EH (cell line): ENCODE measurements at regions not wholly inside any gene's neighbourhood (a gene's known extent, or its start where the extent isn't known, plus 50 kb on each side); places are given as distances from the start of the nearest gene placed in this dataset.
A peak's percentile ranks its signal among the peaks of the same experiment; 100 is the strongest.

ENCODE experiments used
- DNase-seq: peaks from one replicate; pipeline ENCODE4 v3.0.0-alpha.2; 2015; ENCODE audit warnings: low read depth

GRCh38 chr20:56925082-56925830 lies 296.1 kb downstream of the TFAP2C start:
- no peak for DNase-seq

- DNase-seq = no peak
These were observed 296.7 kb downstream of the TFAP2C start for GRCh38 chr20:56925831-56926170.

GRCh38 chr20:56926501-56926900 lies 297.4 kb downstream of the TFAP2C start:
- DNase-seq = no peak

DNA sequence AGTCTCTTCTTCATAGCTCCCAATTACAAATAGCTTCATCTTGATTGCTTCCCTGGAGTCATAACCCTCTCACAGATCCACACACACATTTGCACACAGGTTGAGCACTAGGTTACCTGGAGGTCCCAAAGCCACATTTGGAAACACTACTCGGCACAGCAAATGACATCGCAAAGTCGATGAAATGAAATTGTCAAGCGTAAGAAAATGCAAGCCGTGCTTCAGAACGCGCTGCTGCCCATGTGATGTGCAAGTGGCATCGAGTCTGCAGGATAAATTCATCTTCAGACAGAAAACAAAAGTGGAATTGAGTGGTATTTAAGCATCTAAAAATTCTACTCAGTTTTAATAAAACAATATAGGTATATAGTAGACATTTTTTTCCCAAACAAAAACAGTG lies 298.0 kb downstream of the TFAP2C start:
- no peak for DNase-seq

- DNase-seq = no peak
These were observed 298.9 kb downstream of the TFAP2C start for GRCh38 chr20:56928007-56928406.

- no peak for DNase-seq
These were observed 300.5 kb downstream of the TFAP2C start for GRCh38 chr20:56929606-56930005.

DNA sequence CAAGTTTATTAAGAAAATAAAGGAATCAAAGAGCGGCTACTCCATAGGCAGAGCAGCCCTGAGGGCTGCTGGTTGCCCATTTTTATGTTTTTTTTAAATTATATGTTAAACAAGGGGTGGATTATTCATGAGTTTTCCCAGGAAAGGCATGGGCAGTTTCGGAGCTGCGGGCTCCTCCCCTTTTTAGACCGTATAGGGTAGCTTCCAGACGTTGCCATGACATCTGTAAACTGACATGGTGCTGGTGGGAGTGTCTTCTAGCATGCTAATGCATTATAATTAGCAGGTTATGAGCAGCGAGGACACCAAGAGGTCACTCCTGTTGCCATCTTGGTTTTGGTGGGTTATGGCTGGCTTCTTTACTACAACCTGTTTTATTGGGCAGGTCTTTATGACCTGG lies 301.8 kb downstream of the TFAP2C start:
- no peak for DNase-seq

- no peak for DNase-seq
These were observed 303.6 kb downstream of the TFAP2C start for GRCh38 chr20:56932575-56933330.

DNA sequence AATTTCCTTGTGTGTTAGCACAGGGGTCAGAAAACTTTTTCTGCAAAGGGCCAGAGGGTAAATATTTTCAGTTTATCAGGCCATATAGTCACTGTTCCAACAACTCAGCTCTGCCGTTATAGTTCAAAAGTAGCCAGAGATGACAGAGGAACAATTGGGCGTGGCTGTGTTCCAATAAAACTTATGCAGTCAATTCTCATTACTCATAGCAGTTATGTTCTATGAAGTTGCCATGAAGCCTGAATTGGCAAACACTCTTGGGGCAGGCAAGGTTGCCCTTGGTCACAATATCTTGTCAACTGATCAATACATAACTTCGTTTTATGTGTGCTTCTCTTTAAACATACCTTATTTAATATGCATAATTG lies 304.2 kb downstream of the TFAP2C start:
- no peak for DNase-seq

- DNase-seq = no peak
These were observed 305.8 kb downstream of the TFAP2C start for GRCh38 chr20:56934888-56935287.

GRCh38 chr20:56940466-56940865 lies 311.4 kb downstream of the TFAP2C start:
- DNase-seq = no peak

- DNase-seq = no peak
These were observed 312.1 kb downstream of the TFAP2C start for GRCh38 chr20:56941101-56941686.

DNA sequence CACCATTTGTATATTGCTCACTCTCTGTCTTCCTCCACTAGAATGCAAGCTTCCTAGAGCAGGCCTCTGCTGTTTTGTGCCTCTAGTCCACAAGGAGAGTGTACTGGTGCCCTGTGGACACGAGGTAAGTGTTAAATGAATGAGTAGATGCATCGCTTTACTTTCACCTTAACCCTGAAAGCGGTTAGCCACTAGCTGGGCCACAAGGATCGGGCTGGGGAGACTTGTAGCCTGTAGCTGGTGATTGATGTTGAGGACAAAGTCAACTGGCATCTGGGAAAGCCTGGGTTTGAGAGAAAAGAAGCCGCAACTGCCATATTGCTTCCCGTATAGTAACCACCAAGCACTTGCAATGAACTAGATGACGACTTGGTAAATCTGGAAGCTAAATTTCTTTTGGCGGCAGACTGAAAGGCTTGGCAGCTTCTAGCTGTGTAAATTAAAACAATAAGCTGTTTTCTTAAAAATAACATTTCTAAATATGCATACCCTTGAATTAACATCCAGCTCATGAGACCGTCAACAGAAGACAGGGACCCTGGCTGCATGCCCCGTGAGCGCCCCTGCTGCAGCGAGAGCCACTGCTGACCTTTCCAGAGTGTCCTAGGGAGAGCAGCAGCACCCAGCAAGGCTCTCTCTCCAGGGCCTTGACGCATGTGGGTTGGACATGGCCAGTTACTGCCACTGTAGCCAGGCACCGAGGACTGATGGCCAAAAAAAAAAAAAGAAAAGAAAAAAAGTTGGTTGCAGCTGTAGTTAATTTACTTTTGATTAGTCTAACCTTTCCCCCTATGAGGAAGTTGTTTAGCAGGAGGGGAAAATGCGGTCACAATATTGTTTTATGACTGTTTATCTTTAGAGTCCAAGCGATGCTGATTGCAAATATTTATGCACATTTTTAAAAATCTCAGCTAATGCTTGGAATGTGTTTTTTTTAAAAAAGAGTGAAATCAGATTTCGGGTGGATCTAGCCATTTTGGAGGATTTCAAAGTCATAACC lies 315.1 kb downstream of the TFAP2C start:
- peak; percentile 46 for DNase-seq

DNA sequence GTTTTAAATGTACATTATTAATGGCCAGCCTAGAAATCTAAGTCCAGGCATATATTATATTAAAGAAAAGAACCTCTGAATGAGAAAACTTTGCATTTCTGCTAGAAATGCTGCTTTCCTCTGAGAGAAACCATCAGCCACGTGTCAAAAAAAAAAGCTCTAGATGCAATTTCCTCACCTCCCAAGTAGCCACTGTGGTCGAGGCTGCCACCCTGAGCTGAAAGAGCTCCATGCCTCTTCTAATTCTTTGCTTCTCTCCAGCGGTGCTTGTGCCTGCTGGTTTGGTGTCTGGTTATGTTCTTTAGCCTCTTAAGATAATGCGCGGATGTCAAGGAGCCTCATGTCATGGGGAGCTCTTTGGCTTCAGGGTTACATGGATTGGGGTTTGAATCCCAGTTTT lies 316.0 kb downstream of the TFAP2C start:
- peak; percentile 10 for DNase-seq

DNA sequence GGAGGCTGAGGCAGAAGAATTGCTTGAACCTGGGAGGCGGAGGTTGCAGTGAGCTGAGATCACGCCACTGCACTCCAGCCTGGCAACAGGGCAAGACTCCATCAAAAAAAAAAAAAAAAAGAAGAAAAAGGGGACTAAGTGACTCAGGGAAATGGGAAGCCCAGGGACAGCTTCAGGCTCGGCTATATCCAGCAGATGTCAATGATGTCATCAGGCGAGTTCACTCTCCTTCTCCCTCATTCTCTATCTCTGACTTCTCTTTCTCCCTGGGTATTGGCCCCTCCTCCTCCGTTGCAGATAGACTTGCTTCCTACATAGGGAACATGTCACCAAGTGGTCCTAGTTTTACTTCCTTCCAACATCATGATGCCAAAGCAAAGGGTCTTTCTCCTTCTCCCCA lies 316.8 kb downstream of the TFAP2C start:
- DNase-seq = no peak

DNA sequence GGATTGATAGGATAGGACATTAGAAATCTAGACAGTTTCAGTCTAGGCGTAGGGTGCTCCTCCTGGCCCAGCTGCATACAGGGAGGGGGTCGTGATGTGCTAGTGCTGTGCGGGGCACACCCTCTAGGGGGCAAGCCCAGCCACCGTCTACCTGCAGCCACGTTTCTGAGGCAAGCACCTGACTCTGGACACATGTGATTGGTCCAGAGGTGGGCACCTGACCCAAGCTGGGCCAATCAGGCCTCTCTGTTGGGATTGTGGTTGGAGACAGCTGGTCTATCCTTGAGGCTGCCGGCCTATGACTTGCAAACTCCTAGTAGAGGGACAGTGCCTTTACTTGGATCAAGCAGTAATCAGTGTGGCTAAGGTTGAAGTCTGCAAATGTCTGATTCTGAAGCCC lies 317.1 kb downstream of the BMP7 start:
- no peak for DNase-seq

DNA sequence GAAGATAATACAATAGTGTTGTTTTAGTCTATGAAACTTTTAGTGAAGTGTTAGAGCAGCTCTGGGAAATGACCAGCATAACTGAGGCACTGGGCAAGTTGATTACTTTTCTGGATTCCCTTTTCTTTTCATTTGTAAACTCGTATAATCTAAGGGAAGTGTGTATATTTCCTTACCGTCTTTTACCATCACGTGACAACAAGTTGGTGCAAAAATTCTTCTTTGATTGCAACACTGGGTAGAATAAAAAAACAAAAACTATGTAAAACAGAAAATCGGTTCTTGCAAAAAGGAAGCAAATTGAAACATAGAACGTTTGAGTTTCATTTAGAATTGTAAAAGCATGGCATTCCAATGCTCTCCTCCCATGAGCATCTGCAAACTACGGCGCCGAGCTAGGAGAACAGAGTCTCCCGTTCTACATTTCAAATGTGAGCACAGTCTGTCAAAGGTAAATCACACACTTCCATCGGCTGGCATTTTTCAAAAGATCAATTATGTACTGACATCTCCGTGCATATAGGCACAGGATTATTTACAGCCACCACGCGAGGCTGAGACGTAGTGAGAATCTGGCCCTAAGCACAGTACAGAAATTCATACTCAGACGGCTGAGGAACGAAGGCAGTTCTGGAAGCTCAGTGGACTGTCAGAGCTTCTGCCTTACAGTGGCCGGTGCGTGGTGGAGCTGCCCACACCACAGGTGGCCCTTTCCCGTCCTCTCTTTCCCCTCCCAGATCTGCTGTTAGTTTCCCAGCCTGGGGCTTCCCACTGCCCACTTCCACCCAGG lies 314.0 kb downstream of the BMP7 start:
- DNase-seq = no peak

- DNase-seq = no peak
These were observed 313.3 kb downstream of the BMP7 start for GRCh38 chr20:56953048-56953586.

GRCh38 chr20:56954797-56955196 lies 311.6 kb downstream of the BMP7 start:
- no peak for DNase-seq

DNA sequence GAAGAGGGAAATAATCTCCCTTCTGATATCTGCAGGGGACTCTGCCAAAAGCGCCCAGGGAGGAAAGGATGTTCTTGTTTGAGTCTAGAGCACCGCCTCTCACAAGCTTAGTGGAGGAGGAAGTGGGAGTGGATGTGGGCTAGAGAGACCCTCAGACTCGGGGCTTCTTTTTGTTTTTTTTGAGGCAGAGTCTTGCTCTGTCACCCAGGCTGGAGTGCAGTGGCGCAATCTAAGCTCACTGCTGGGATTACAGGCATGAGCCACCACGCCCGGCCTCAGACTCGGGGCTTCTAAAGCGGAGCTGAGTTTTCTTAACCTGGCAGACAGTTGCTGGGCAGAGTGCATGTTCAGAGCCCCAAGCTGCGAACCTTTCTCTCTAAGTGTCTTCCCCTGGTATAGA lies 310.8 kb downstream of the BMP7 start:
- DNase-seq = no peak

DNA sequence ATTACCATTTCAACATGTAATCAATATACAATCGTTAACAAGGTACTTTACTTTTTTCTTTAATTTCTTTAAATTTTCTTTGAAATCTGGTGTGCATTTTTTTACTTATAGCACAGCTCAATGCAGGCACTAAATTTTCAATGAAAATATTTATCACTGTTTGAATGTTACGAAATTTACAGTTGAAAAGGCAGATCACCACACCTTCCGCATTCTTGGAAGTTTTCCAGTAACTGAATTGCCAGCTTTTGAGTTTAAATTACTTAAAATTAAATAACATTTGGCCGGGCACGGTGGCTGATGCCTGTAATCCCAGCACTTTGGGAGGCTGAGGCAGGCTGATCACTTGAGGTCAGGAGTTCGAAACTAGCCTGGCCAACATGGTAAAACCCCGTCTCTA lies 309.9 kb downstream of the BMP7 start:
- no peak for DNase-seq
